ENCODE measurements at regions not wholly inside any gene's neighbourhood (a gene's known extent, or its start where the extent isn't known, plus 50 kb on each side); places are given as distances from the start of the nearest gene placed in this dataset.
"Not testable (repeated sequence)": the region's sequence is repeated elsewhere in the genome, so short reads cannot be mapped to it uniquely, and the experiment has no call there.

- ATAC-seq (peak in 2 of 4 donors; percentile 22 to 36), DNase-seq (peak in 1 of 3 donors; percentile 39)
- H3K4me3 ChIP-seq; H3K9me3 ChIP-seq; H3K4me1 ChIP-seq; intact Hi-C loops (cut with DNase I); H3K27ac ChIP-seq; H3K36me3 ChIP-seq; H3K27me3 ChIP-seq: not testable (repeated sequence)
- 0% methylated on average over 1 of the region's 32 CpGs for WGBS (ENCODE audit: insufficient coverage, low coverage, low lambda C conversion rate, missing lambda C conversion rate)
These were observed 60.3 kb downstream of the GOLGA8K start for GRCh38 chr15:32342772-32343199.

DNA sequence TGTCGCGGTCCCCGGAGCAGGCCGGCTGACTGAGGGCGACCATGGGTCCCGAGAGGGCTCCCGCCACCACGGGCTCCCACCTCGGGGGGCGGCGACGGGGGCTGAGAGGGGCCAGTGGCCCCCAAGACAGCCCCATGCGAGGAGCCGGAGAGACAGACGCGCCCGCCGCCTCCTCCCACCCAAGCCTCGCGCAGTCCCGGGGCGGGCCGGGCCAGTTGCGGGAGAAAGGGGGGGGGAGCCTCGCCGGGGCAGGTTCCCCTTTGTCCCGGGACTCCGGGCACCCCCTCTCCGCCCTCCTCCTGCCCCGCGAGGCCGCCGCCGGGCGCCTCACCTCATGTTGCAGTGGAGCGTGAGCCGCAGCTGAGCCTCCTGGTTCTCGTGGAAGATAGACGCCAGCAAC is 60.8 kb downstream of the GOLGA8K start:
- intact Hi-C loops (cut with DNase I); H3K4me1 ChIP-seq; H3K27ac ChIP-seq; H3K4me3 ChIP-seq; H3K9me3 ChIP-seq; DNase-seq; H3K27me3 ChIP-seq; H3K36me3 ChIP-seq: not testable (repeated sequence)
- WGBS (ENCODE audit: insufficient coverage, low coverage, low lambda C conversion rate, missing lambda C conversion rate): no CpG with 5 or more reads among the region's 39 CpGs
- ATAC-seq: peak in 1 of 4 donors; percentile 13

DNA sequence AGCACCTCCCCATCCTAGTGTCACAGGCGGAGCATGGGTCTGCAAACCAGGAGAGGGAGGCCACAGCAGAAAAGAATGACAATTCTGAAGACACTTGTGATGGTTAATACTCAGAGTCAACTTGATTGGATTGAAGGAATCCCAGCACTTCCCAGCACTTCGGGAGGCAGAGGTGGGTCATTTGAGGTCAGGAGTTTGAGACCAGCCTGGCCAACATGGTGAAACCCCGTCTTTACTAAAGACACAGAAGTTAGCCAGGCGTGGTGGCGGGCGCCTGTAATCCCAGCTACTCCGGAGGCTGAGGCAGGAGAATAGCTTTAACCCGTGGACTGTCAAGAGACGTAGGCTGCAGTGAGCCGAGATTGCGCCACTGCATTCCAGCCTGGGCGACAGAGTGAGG is 61.6 kb downstream of the GOLGA8K start:
- DNase-seq; ATAC-seq; intact Hi-C loops (cut with DNase I); H3K4me1 ChIP-seq; H3K27ac ChIP-seq; H3K36me3 ChIP-seq; H3K27me3 ChIP-seq; H3K4me3 ChIP-seq; H3K9me3 ChIP-seq: not testable (repeated sequence)
- WGBS (ENCODE audit: insufficient coverage, low coverage, low lambda C conversion rate, missing lambda C conversion rate): 50% methylated on average over 1 of the region's 12 CpGs

DNA sequence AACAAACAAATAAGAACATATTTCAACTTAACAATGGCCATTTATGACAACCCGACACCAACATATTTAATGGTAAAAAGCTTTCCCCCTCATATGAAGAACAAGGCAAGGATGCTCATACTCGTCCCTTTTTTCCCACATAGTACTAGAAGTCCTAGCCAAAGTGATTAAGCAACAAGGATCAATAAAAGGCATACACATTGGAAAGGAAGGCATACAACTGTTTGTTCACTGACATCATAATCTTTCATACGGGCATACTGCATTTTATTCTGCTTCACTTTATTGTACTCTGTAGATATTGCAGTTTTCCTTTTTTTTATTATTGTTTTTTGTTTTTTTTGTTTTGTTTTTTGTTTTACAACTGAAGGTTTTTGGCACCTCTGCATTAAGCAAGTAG is 66.3 kb downstream of the GOLGA8K start:
- H3K9me3 ChIP-seq; H3K4me1 ChIP-seq; H3K36me3 ChIP-seq; H3K27me3 ChIP-seq; H3K4me3 ChIP-seq; intact Hi-C loops (cut with DNase I); DNase-seq; H3K27ac ChIP-seq: not testable (repeated sequence)
- peak in 3 of 4 donors; percentile 49 to 66 (median 60) for ATAC-seq
- 27% methylated on average over 1 of the region's 3 CpGs for WGBS (ENCODE audit: insufficient coverage, low coverage, low lambda C conversion rate, missing lambda C conversion rate)

- 60% methylated on average over 1 of the region's 4 CpGs for WGBS (ENCODE audit: insufficient coverage, low coverage, low lambda C conversion rate, missing lambda C conversion rate)
- H3K27me3 ChIP-seq; ATAC-seq; H3K36me3 ChIP-seq; intact Hi-C loops (cut with DNase I); H3K4me1 ChIP-seq; H3K9me3 ChIP-seq; H3K27ac ChIP-seq; H3K4me3 ChIP-seq: not testable (repeated sequence)
- peak in 1 of 3 donors; percentile 3 for DNase-seq
These were observed 79.7 kb downstream of the GOLGA8K start for GRCh38 chr15:32323353-32323752.

- H3K27ac ChIP-seq; H3K9me3 ChIP-seq; H3K36me3 ChIP-seq; DNase-seq; ATAC-seq; intact Hi-C loops (cut with DNase I); H3K4me3 ChIP-seq; H3K27me3 ChIP-seq; H3K4me1 ChIP-seq: not testable (repeated sequence)
- WGBS (ENCODE audit: insufficient coverage, low coverage, low lambda C conversion rate, missing lambda C conversion rate): 40% methylated on average over 2 of the region's 3 CpGs
These were observed 83.8 kb downstream of the GOLGA8K start for GRCh38 chr15:32319247-32319646.

DNA sequence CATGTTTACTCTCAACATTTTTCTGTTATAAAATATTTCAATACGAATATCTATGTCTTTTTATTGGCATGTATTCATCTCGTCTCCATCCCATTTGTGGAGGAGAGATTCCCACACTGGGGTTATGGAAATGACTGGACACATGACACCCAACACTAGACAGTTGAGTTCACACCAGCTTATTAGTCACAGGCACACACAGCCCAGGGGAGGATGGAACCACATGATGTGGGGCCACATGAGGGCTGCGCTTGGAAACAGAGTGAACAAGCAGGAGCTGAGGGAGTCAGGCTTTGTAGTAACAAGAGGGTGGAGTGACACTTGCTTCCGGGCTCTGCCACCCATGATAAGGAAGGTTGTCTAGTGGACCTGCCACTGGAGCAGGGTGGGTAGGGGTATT is 86.6 kb downstream of the GOLGA8K start:
- ATAC-seq; H3K9me3 ChIP-seq; H3K27me3 ChIP-seq; H3K4me3 ChIP-seq; DNase-seq; H3K36me3 ChIP-seq; H3K4me1 ChIP-seq; intact Hi-C loops (cut with DNase I); H3K27ac ChIP-seq: not testable (repeated sequence)
- no CpG with 5 or more reads among the region's 4 CpGs for WGBS (ENCODE audit: insufficient coverage, low coverage, low lambda C conversion rate, missing lambda C conversion rate)

DNA sequence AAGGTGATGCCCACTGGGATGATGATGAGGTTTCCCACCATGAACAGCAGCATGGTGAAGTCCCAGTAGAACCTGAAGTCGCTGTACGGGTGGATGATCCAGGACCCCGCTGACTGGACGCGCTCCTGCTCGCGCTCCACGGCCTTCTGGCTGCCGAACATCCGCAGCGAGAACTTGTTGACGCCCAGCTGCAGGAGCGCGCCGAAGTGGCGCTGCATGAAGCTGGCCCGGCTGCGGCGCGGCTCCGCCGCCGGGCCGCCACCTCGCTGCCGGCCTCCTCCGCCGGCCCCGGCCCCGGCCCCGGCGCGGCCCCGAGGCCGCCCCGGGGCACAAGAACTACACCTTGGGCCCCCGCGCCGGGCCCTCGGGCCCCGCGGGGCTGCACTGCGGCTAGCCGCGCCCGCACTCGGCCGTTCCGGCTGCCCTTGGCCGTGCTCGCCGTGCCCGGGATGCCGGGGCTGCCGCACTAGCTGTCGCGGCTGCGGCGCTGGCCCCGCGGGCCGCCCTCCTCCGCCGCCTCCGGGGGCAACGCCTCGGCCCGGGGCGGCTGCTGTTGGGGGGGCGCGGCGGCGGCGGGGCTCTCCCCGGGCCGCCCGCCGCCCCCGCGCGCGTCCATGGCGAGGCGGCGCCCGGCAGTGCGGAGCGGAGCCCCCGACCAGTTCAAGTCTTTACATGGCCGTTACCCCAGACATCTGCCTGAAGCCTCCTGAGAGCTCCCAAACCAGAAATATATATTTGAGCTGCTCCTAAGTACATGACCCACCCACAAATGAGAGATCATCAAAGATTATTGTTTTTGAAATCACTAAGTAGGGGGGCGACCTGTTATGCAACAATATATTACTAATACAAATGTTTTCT is 87.8 kb downstream of the GOLGA8K start:
- not testable (repeated sequence) for H3K9me3 ChIP-seq

DNA sequence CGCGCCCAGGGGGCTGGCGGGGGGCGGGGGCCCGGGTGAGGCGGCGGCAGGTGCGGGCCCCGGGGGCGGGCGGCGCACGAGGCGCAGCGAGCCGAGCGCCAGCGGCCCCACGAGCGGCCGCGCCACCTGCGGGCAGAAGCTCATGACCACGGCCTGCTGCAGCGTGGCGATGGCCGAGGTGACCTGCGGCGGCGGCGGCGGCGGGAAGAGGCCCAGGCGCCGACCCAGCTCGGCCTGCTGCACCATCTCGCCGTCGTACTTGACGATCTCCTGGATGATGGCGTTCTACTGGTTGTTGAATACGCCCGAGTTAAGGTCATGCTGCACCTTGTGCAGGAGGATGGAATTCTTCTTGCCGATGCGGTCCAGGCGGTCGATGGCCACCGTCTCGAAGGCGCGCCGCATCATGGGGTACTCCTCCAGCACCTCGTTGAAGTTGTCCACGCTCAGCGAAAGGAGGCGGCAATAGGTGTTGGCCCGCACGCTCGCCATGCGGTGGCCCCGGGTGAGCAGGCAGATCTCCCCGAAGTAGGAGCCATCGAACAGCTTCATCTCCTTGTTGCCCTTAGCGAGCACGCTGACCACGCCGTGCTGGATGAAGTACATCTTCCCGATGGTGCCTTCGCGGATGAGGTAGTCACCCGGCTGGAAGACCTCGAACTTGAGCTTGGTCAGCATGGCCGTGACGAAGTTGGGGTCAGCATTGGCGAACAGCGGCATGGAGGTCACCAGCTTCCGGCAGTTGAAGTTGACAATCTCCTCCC is 89.5 kb downstream of the GOLGA8K start:
- DNase-seq, ATAC-seq: not testable (repeated sequence)

More for the DNA sequence above, 87.8 kb downstream of the GOLGA8K start:
- ATAC-seq; H3K27ac ChIP-seq; H3K4me1 ChIP-seq; H3K36me3 ChIP-seq; DNase-seq; H3K4me3 ChIP-seq; H3K27me3 ChIP-seq; intact Hi-C loops (cut with DNase I): not testable (repeated sequence)
- WGBS (ENCODE audit: insufficient coverage, low coverage, low lambda C conversion rate, missing lambda C conversion rate): no CpG with 5 or more reads among the region's 91 CpGs

DNA sequence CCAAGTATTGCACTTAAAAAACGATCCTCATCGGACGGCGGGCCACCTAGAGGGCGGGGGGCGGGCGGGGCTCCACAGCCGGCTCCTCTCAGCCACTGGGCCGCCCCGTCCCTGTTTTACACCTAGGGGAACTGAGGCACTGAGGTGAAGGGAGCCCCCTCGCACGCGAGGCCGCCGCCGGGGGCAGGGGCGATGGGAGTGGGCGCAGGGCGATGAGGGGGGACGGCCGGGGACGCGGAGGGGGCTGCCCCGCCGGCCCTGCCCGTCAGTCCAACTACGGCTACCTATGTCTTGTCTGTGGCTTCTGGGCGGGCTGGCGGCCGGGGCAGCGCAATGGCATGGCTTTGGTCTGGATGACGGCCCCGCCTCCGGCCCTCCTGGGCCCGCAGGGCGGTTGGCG is 90.4 kb downstream of the GOLGA8K start:
- ATAC-seq; H3K4me3 ChIP-seq; H3K27ac ChIP-seq; intact Hi-C loops (cut with DNase I); H3K4me1 ChIP-seq; DNase-seq; H3K27me3 ChIP-seq; H3K36me3 ChIP-seq; H3K9me3 ChIP-seq: not testable (repeated sequence)
- no CpG with 5 or more reads among the region's 37 CpGs for WGBS (ENCODE audit: insufficient coverage, low coverage, low lambda C conversion rate, missing lambda C conversion rate)

More for the DNA sequence above, 89.5 kb downstream of the GOLGA8K start:
- WGBS (ENCODE audit: insufficient coverage, low coverage, low lambda C conversion rate, missing lambda C conversion rate): 94% methylated on average over 13 of the region's 77 CpGs
- intact Hi-C loops (cut with DNase I); H3K27ac ChIP-seq; H3K9me3 ChIP-seq; H3K4me3 ChIP-seq; H3K4me1 ChIP-seq; H3K36me3 ChIP-seq; H3K27me3 ChIP-seq: not testable (repeated sequence)

GRCh38 chr15:32307592-32307991 is 95.5 kb downstream of the GOLGA8K start:
- H3K36me3 ChIP-seq; H3K27me3 ChIP-seq; H3K27ac ChIP-seq; intact Hi-C loops (cut with DNase I); DNase-seq; H3K9me3 ChIP-seq; H3K4me3 ChIP-seq; H3K4me1 ChIP-seq; ATAC-seq: not testable (repeated sequence)
- WGBS (ENCODE audit: insufficient coverage, low coverage, low lambda C conversion rate, missing lambda C conversion rate): 30% methylated on average over 5 of the region's 5 CpGs
